Endometrium (tissue), 2 donors: ENCODE measurements at regions not wholly inside any gene's neighbourhood (a gene's known extent, or its start where the extent isn't known, plus 50 kb on each side); places are given as distances from the start of the nearest gene placed in this dataset.
"Not testable (repeated sequence)": the region's sequence is repeated elsewhere in the genome, so short reads cannot be mapped to it uniquely, and the experiment has no call there.

Source experiments
- FAIRE-seq: peaks from 2 replicates; lab custom pipeline; 2012; peaks lifted over from hg19 to GRCh38; lab: Jason Lieb, UNC
- donor health status: control.
- donor health status: control.

DNA sequence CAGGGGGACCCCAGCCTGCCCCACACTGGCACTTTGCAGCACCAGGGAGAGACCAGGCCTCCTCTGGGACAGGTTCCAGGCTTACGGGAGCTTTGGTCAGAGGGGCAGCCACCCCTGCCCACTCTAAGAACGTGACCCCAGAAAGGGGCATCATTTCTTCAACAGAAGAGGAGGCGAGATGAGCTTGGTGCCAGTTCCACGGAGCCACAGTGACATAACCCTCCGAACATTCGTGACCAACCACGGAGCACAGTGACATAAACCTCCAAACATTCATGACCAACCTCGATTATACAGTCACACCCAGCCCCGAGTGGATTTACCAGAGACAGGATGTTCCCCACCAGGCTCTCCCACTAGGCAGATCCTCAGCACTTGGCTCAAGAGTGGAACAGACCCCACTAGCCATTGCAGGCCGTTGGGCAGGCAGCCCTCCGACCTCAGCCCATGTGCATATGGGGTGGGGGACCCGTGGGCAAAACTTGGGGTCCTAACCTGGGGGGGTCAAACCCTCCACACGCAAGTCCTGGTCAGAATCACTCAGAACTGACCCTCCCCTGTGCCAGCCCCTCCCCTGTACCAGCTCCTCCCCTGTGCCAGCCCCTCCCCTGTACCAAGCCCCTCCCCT, 112.9 kb downstream of the METRNL start:
- FAIRE-seq, result no peak

- FAIRE-seq, result not testable (repeated sequence)
Measured at GRCh38 chr17:83192789-83193335, 113.5 kb downstream of the METRNL start.

GRCh38 chr17:83193336-83194185, 114.2 kb downstream of the METRNL start:
- no peak for FAIRE-seq

DNA sequence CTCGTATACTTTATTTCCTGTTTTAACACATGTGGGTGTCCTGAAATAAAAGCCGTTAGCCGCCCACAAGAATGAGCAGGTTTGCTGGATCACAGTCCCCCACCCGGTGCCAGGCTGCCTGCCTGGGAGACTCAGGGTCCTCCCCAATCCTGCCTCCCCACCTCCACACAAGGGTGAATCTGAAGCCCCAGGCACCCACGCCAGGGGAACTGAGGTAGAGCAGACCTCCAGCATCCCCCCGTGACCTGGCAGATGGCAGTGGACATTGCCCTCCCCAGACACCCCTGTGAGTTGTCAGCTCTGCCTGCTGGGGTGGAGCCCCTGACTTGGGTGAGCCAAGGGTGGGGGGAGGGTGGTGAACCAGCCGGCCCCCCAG, 114.8 kb downstream of the METRNL start:
- no peak for FAIRE-seq

GRCh38 chr17:83194761-83195329, 115.4 kb downstream of the METRNL start:
- FAIRE-seq, result no peak

GRCh38 chr17:83195330-83196023, 116.1 kb downstream of the METRNL start:
- no peak for FAIRE-seq

GRCh38 chr17:83196024-83196365, 116.6 kb downstream of the METRNL start:
- FAIRE-seq, result no peak

DNA sequence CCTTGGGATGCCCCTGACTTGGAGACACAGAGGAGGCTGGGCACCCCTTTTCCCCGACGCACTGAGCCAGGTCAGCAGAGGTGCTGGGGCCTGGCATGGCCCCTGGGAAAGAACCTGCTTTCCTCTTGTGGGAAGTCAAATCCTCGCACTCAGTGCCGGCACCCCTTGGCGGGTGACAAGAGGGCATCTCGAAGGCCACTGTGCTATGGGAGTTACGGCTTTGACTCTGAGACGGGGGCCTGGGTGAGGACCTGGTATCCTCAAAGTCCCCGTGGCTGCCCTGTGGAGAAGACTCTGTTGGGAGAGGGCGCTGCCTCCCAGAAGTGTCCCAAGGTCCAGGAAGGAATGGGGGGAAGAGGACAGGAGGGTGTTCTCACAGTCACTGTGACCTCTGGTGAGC, 117.0 kb downstream of the METRNL start:
- FAIRE-seq, result no peak

DNA sequence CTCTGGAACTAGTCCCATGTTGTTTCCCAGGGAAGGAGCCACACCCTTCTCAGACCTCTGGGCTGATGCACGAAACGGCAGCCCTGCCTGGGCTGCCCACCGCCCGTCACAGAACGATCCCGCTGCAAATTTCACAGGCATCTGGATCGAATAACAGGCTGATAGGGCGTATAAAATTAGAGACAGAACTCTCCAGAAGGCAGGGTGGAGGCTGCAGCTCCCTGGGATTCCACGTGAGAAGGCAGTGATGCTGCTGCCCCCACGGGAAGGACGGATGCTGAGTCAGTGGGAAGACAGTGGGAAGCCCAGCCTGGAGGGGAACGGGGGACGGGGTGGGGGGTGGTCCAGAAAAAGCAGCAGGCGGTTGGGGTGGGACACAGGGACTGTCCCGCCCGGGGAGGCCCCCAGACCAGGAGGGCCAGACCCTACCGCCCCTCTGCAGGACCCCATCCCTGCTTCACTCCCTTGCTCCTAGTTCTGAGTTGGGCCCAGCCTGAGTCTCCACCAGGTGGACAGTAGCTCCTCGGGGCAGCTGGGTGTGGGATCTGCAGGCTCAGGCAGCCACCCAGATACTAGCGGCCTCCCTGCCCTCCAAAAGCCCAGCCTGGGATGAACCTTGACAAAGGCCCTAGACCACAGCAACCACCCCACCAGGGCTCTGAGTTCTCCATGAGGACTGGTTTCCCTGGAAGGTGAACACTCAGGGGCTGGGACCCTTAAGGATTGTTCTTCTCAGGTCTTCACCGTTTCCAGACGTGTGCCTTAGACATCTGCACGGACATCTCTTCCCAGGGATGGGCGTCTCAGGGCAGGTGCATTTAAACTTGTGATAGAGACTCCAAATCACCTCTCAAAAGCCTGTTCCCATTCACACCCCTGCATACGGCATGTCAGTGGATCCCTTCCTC, 117.8 kb downstream of the METRNL start:
- FAIRE-seq, result no peak

GRCh38 chr17:83198366-83199341, 119.2 kb downstream of the METRNL start:
- FAIRE-seq, result no peak

DNA sequence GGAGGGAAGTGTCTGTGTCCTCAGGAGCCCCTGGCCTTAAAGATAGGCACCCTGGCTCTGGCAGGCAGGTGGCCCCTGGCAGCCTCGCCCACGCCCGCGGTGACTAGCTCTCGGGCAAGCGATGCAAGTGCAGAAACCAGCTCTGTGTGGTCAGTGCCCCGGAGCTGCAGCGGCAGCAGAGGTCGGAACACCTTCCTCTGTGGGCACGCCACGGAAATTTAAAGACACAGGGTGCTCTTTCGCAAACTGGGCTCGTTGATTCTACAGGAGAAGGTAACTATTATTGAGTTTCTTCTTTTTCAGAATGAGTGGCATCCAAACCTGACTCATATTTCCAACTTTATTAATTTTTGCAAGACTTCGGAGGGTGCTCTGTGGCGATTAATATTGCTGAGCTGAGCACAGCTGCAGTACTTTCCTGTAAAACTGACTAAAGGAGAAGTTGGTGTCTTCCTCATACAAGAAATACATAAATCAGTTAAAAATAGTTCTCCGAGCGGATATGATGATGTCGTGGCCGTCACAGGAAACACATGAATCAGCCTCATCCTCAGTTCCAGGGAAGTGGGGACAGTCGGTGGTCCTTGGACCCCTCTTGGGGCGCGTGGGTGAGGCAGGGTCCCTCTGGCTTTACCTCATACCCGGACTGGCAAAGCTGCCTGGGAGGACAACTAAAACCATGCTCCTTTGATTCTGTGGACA, 120.2 kb downstream of the METRNL start:
- FAIRE-seq, result no peak

DNA sequence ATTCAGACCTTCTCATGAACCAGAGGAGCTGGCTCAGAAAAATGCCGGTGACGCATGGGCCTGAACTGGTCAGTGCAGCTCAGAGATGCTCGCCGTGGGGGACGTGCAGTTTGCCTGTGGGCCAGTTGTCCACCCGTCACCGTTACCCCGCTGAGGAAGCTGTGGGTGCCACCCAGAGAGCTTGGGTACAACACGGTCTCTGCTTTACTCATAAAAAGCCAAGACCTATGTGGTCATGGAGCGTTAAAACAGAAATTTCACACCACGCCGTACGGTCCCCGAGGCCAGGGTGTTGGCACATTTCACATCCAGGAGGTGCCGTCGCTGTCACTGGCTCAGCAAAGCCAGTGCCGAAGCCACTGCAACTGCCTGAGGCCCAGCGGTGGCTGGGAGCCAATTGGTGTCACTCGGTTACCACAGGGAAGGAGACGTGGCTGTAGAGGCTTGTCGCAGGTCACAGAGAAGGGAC, 120.9 kb downstream of the METRNL start:
- no peak for FAIRE-seq

DNA sequence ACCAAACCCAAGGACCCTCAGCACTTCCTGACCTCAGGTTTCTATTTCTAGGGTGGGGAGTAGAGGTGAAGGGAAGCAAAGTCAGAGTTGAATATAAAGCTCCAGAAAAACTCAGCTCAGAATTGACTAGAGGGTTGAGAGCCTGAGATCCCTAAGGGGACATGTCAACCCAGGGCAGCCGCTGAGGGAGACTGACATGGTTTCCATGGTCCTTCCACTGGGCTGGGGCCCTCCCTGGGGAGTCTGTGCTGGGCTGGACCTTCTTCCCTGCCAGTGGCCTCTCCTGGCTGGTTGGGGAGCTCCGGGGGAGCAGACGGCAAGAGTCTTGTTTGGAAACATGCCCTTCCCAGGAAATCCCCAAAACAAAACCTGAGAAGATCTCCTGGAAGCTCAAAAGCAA, 121.3 kb downstream of the METRNL start:
- FAIRE-seq, result no peak

DNA sequence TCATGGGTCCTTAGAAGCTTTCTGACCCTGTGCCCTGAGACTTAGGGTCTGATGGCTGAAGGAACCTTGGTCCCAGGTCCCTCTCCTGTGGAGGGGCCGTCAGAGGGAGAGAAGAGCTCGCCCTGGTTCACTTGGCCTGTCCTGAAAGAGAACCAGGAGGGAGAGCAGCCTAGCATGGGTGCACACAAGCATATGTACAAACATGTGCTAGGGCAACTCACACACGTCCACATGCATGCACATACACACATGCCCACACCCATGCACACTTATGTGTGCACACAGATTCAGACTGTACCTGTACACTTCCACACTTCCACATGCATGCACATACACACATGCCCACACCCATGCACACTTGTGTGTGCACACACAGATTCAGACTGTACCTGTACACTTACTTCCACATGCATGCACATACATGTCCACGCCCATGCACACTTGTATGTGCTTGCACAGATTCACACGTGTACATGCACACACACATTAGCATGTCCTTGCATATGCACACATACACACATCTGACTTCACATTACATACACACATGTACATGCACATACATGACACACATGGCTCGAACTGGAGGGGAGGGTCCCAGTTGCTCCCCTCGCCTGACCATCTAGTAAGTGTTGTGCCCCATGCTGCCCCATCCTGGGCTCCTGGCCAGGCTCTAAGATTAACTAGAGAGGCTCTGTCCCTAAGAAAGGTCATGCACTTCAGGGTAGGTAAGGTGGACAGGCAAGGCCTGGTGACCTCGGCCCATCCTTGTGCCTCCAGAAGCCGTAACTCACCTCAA, 122.0 kb downstream of the METRNL start:
- no peak for FAIRE-seq

DNA sequence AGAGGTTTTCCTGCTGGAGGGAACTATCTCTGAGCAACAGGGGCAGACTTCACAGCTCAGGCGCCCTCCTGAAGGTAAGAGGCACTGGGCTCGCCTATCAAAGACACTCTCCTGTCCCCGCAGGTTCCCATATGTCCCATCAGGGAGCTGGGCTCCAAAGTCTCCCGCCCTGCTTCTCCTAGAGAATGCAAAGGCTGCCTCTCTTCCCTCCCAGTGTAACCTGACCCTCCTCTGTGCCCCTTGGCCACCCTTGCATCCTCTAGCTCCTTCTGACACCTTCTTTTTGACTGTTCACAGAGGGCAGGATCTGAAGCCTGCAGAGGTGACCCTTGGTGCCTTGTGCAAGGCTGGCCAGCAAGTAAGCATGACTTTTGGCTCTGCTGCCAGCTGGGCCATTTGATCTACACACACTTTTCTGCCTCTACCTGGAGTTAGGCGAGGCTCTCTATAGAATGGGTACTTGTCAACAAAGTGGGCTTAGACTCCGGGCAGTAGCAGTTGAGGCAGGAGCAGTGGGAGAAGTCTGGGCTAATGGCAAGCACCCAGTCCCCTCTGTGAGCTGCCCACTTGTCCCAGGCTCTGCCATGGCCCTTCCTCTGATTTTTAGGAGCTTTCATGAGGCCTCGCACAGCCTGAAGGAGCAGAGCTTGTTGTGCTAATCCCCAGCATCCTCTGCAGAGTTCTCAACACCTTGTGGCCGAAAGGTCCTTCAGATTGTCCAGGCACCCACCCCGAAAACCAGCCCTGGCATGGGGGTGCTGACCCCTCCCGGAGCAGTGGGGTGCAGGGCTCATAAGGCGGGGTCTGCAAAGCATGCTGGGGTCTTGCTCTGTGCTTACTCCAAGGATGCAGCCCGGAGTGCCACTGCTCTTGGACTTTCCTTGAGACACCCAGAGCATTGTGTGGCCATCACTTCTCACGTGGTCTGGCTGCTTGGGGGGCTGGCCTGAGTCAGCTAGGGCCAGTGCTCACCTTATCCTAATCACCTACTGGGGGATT, 122.9 kb downstream of the METRNL start:
- FAIRE-seq, result no peak

DNA sequence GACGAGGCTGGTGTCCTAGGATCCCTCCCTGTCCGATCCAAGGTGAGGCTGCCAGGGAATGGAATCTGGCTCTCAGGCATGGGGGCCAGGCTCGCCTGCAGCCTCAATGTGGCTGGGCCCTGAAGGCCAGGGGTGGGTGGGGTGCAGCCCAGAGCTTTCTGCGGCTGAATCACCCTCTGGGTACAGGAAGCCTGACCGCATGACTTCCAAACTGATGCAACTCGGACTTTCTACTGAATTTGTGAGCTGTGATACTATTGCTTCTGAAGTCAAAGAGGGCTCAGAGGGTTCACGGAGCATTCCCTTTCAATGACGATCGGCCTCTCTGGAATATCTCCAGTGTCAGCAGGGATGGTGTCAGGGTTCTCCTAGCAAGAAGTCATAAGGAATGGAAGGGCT, 123.7 kb downstream of the METRNL start:
- no peak for FAIRE-seq

DNA sequence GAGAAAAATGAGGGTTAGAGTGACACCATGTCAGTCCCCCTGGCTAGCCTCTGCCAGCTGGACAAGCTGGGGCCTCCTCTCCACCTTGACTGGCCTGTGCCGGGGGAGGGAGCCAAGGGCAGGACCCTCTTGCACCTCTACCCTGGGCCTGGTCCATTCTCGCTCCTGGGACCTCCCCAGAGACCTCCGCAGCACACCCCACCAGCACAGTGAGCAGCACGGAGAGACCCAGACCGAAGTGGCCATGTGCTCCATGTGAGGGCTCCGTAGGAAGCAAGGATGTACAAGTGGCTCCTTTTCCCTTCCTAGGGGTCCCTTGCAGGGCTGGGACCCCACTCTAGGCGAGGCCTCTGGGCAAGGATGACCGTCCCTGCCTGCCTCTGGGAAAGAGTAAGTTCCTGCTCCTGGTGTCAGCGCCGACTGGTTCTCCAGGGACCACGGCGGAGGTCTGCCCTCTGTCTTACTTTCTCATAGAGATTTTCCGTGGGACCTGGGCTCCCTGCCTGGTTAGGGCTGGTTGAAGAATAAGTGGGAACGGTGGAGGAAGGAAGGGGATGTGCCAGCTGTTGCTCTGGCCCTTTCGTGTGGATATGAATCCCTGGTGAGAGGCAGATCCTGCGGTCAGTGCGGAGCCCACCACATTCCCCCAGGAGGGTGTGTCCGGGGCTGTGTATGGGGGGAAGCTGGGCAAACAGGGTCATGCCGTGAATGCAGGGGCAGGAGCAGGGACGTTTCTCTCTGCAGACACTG, 124.2 kb downstream of the METRNL start:
- FAIRE-seq, result no peak
